HG03432 (cell line): ENCODE measurements at regions not wholly inside any gene's neighbourhood (a gene's known extent, or its start where the extent isn't known, plus 50 kb on each side); places are given as distances from the start of the nearest gene placed in this dataset.
A peak's percentile ranks its signal among the peaks of the same experiment; 100 is the strongest.
"Not testable (repeated sequence)": the region's sequence is repeated elsewhere in the genome, so short reads cannot be mapped to it uniquely, and the experiment has no call there.

Experiments
- ATAC-seq: cut with Tn5 transposase; IDR thresholded peaks from one replicate; pipeline ENCODE4 v1.9.1; 2021; ENCODE audit warnings: mild to moderate bottlenecking, moderate library complexity; ENCODE audit not compliant: unreplicated experiment

DNA sequence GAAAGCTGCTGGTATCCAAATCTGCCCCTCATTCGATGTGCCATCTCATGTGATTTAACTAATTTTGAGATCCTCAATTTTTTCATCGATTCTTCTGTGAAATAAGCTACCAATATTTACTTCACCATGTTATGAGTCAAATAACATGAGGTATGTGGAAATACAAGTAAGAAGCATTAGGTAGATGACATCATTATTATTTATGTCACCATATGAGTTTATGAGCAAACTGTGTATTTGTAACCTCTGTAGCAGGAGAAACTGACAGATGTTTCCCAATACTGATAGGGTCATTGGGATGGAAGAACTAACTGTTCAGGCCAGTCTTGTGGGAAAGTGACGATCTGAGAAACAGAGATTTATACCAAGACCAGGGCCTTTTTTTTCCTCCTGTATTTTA, 229.4 kb upstream of the GOT2 start:
- no peak for ATAC-seq

GRCh38 chr16:58962811-58963210, 228.7 kb upstream of the GOT2 start:
- no peak for ATAC-seq

- no peak for ATAC-seq
Observed at GRCh38 chr16:58960484-58960883, 226.4 kb upstream of the GOT2 start.

- no peak for ATAC-seq
Observed at GRCh38 chr16:58960034-58960433, 225.9 kb upstream of the GOT2 start.

- no peak for ATAC-seq
Observed at GRCh38 chr16:58958749-58959148, 224.6 kb upstream of the GOT2 start.

GRCh38 chr16:58948244-58948643, 214.1 kb upstream of the GOT2 start:
- no peak for ATAC-seq

DNA sequence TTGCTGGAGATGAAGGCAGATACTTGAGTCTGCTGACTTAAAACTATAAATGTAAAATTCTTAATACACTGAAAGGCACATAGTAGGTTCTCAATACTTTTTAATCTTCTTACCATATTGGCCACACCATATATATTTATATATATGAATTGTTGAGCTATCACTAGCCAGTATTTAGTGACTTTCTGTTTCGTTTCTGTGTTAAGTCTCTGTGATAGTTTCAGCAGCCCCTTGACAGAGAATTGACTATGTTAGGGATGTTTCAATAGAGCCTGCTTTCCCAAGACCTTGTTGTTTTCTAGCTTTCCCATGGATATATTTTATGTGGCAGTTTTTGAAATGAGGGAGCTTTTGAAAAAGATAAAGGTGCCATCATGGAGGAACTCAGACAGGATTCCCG, 206.5 kb upstream of the GOT2 start:
- peak; percentile 73 for ATAC-seq

DNA sequence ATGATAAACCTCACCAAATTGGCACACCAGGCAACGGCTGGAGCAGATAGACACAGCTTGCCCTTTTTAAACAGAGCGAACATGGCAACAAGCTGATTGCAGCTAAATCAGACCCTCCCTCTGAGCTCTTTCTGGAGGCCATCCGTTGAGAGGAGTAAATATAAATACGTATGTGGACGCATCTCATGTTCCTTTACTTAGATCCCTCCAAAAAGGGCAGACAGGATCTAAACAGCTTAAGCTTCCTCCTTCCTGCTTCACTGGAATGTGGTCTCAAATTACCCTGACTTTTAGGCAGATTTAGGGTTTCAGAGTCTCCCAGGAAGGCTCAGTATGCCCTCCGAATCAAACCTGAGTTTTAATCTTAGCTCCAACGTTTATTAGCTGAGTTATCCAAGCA, 204.7 kb upstream of the GOT2 start:
- no peak for ATAC-seq

DNA sequence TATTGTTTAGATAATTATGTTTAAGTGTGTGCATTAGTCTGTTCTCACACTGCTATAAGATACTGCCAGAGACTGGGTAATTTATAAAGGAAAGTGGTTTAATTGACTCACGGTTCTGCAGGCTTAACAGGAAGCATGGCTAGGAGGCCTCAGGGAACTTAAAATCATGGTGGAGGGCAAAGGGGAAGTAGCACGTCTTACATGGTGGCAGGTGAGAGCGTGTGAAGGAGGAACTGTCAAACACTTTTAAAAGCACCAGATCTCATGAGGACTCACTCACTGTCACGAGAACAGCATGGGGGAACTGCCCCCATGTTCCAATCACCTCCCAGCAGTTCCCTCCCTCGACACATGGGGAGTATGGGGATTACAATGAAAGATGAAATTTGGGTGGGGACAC, 203.5 kb upstream of the GOT2 start:
- ATAC-seq: no peak

- ATAC-seq: no peak
Observed at GRCh38 chr16:58933186-58933585, 199.1 kb upstream of the GOT2 start.

DNA sequence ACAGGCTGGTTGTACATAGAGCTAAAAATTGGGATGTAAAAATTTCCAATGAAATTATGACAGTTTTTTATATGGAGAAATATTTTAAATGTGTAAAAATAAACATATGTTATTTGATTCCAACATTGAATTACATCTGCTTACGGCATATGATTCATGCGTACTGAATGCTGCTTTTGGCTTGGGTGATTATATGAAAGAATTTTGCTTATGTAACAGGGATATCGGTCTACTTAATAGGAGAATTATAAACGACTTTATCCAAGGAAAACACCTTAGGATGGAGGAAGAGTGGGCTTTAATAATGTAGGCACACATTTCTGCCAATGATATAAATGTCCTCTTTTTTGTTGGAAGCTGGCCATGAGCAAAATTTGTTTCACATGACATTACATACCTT, 197.3 kb upstream of the GOT2 start:
- ATAC-seq: no peak

- ATAC-seq: no peak
Observed at GRCh38 chr16:58923094-58923493, 189.0 kb upstream of the GOT2 start.

DNA sequence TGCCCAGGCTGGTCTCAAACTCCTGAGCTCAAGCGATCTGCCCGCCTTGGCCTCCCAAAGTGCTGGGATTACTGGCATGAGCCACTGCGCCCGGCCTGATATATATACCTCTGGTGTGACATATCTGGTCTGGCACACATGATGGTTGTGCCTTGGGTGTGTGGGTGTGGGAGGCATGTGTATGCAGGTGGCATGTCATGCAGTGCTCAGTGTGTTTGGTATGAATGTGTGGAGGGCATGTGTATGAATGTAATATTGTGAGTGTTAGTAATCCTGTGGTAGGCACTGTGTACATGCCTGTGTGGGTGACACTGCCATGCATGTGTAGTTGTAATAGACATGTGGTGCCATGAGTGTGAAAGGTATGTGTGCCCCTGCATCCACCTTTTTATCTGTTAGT, 179.3 kb upstream of the GOT2 start:
- ATAC-seq: no peak

DNA sequence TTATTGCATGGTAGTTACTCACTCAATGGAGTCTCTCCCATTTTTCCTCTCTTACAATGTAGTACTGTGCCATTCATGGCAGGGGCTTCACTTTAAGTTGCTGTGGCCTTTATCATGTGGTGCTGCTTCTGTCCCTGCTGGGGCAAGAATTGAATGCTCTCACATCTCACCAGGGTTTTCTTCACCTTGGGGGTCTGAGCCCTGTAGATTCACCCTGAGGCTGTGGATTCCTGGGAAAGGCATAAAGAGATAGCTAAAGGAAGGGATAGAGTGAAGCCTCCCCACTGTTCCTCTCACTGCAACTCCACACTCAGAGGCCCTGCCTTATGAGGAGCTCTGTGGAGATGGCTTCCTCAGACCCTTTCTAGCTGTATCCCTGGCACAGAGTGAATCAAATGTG, 178.5 kb upstream of the GOT2 start:
- no peak for ATAC-seq

DNA sequence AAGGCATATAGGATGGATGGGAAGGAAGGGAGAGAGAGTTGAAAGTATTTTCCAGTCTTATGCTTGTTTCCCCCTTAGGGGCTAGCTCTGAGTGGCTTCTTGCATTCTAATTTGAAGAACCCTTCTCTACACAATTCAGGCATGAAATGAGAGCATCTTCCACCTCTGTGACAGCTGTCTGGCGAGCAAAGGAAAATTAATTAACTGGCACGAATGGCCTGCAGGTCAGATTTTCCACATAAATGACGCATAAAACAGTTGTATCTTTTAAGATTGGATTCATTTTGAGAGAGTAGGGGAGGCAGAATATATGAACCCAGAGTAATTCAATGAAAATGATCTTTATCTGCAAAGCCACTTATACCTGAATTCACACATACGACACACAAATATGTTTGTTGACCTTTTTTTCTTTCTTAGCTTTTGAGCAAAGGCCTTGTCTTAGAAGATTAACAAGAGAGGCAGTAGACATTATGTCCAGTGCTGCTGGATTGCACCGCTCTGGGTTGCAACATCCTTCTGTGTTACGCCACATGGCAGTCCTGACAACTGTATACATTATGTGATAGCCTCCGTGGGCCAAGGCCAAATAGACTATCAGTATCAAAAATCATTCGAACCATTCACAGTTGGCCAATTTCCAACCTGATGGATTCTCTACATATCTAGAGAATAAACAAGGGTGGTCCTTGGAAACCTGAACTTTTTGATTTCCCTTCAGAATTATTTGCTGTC, 173.0 kb upstream of the GOT2 start:
- ATAC-seq: no peak

DNA sequence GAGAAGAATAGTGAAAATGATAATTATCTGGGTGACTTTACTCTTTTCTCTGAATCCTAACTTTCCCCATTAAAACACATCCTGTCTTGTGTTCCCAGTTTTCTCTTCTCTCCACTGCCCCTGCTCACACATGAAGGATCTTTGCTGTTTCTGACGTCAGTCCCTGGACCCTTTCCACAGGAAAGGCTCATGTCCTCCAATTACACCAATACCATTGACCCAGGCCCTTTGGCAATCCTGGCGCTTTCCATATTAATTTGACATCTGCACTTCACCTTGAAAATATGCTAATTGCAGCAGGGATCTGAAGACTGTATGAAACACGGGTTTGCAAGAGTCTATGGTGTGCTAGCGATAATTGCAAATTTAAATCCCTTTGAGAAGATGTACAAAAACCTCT, 170.2 kb upstream of the GOT2 start:
- no peak for ATAC-seq

DNA sequence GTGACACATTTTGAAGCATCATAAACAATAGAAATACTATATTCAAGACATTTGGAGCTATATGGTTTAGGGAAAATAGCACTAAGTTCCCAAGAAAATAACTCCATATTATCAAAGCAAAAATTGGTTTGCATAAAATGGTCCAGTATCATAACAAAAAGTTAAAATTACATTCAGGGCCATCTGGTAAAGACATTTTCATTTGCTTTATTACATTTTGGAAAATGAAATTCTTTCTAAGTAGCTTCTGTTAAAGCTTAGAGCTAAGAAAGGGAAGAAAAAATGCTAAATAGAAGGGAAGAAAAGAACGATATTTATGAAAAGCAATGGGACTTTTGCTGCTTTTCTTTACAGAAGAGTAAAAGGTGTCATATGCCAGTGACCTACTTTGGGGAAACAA, 155.4 kb upstream of the GOT2 start:
- no peak for ATAC-seq

- ATAC-seq: peak; percentile 68
Observed at GRCh38 chr16:58885528-58886170, 151.5 kb upstream of the GOT2 start.

- no peak for ATAC-seq
Observed at GRCh38 chr16:58884141-58884540, 150.0 kb upstream of the GOT2 start.

GRCh38 chr16:58883131-58883530, 149.0 kb upstream of the GOT2 start:
- ATAC-seq: no peak

GRCh38 chr16:58882292-58882691, 148.2 kb upstream of the GOT2 start:
- ATAC-seq: peak; percentile 95

- not testable (repeated sequence) for ATAC-seq
Observed at GRCh38 chr16:58878641-58879040, 144.5 kb upstream of the GOT2 start.

DNA sequence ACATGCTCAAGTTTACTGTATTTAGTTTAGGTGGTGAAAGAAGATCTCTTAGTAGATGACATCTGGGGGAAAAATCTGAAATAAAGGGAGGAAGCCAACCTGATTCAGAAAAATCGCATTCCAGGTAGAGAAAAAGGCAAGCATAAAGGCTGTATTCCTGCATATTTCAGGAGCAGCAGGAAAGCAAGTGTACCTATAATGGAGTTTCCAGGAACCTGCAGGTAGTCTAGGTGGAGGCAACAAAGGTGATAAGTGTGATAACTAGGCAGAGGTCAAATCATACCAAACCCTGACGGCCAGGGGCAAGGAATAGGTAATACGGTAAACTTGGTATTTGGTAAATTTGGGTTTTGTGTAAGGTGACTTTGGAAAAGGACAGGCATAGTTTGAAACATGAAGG, 132.8 kb upstream of the GOT2 start:
- no peak for ATAC-seq
